Kidney (tissue), 13 donors: ENCODE measurements at regions not wholly inside any gene's neighbourhood (a gene's known extent, or its start where the extent isn't known, plus 50 kb on each side); places are given as distances from the start of the nearest gene placed in this dataset.
"Not testable (repeated sequence)": the region's sequence is repeated elsewhere in the genome, so short reads cannot be mapped to it uniquely, and the experiment has no call there.

Source experiments
- DNase-seq, 5 donors: peaks; one replicate each; pipeline ENCODE4 v3.0.0-alpha.2; 2013 to 2020
- FAIRE-seq: peaks from 2 replicates; lab custom pipeline; 2012; peaks lifted over from hg19 to GRCh38; lab: Jason Lieb, UNC
- H3K27ac ChIP-seq, 2 donors: one replicate each; pipeline ENCODE4 v1.7.0; 2013; ENCODE audit warnings: low read depth in 2 of 2, low read length in 2 of 2, inconsistent platforms in 1 of 2
- H3K27me3 ChIP-seq: one replicate; pipeline ENCODE4 v1.7.1; 2013; ENCODE audit warnings: low read length, inconsistent platforms; ENCODE audit not compliant: control insufficient read depth, insufficient read depth
- H3K36me3 ChIP-seq, 3 donors: one replicate each; pipeline versions ENCODE4 v1.7.0 to v1.7.1; 2013; ENCODE audit warnings: low read length in 3 of 3, control low read depth in 1 of 3, inconsistent platforms in 1 of 3; ENCODE audit not compliant: insufficient read depth in 3 of 3, control insufficient read depth in 2 of 3
- H3K4me1 ChIP-seq, 3 donors: one replicate each; pipeline versions ENCODE4 v1.7.0 to v1.7.1; 2013; ENCODE audit warnings: low read length in 3 of 3, inconsistent platforms in 1 of 3, low read depth in 1 of 3; ENCODE audit not compliant: control insufficient read depth in 2 of 3, insufficient read depth in 2 of 3
- H3K4me3 ChIP-seq, 3 donors: one replicate each; pipeline versions ENCODE4 v1.7.0 to v1.8.1; 2013; ENCODE audit warnings: low read length in 3 of 3, control low read depth in 1 of 3, inconsistent platforms in 1 of 3
- H3K9ac ChIP-seq, 3 donors: one replicate each; pipeline versions ENCODE4 v1.7.0 to v1.7.1; 2013; ENCODE audit warnings: low read length in 3 of 3, control low read depth in 1 of 3, inconsistent platforms in 1 of 3
- H3K9me3 ChIP-seq, 3 donors: one replicate each; pipeline versions ENCODE4 v1.7.0 to v1.7.1; 2013; ENCODE audit warnings: low read length in 3 of 3, control low read depth in 1 of 3, inconsistent platforms in 1 of 3; ENCODE audit not compliant: control insufficient read depth in 2 of 3, insufficient read depth in 1 of 3
- intact Hi-C: fragments of 100-400 bp; cut with DNase I; formaldehyde crosslinking; loops from one replicate; pipeline ENCODE4 v1.11.1; 2022
- TF ChIP-seq, protein P1 (sequence below): IDR thresholded peaks from 3 replicates; pipeline ENCODE4 v1.5.1; 2012; ENCODE audit warnings: mild to moderate bottlenecking, moderate library complexity, borderline replicate concordance; ENCODE audit not compliant: insufficient read depth; ENCODE audit errors: extremely low read depth
- donor health status: control.
- donor health status: control.
- donor health status: control.
- donor health status: control.
- donor health status: control.
- donor health status: DM: yes; HTN: yes; CAD: no.
- donor health status: Normal renal cell carcinoma (clear cell type).

GRCh38 chr2:16383411-16383810 is 282.2 kb downstream of the CYRIA start:
- Histone ChIP-seq H3K36me3 (no peaks in the 10 kb centered on the region), H3K27ac (no peak overlapping the region), H3K9me3 (no peaks in the 10 kb centered on the region), H3K4me1 (no peaks in the 10 kb centered on the region), H3K9ac (no peak overlapping the region), H3K4me3 (no peak overlapping the region), H3K27me3 (no peaks in the 10 kb centered on the region)
- intact Hi-C loops = no loop called here
- FAIRE-seq = no peak
- TF ChIP-seq, protein P1, sequence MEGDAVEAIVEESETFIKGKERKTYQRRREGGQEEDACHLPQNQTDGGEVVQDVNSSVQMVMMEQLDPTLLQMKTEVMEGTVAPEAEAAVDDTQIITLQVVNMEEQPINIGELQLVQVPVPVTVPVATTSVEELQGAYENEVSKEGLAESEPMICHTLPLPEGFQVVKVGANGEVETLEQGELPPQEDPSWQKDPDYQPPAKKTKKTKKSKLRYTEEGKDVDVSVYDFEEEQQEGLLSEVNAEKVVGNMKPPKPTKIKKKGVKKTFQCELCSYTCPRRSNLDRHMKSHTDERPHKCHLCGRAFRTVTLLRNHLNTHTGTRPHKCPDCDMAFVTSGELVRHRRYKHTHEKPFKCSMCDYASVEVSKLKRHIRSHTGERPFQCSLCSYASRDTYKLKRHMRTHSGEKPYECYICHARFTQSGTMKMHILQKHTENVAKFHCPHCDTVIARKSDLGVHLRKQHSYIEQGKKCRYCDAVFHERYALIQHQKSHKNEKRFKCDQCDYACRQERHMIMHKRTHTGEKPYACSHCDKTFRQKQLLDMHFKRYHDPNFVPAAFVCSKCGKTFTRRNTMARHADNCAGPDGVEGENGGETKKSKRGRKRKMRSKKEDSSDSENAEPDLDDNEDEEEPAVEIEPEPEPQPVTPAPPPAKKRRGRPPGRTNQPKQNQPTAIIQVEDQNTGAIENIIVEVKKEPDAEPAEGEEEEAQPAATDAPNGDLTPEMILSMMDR = no peak
- DNase-seq = no peak

DNA sequence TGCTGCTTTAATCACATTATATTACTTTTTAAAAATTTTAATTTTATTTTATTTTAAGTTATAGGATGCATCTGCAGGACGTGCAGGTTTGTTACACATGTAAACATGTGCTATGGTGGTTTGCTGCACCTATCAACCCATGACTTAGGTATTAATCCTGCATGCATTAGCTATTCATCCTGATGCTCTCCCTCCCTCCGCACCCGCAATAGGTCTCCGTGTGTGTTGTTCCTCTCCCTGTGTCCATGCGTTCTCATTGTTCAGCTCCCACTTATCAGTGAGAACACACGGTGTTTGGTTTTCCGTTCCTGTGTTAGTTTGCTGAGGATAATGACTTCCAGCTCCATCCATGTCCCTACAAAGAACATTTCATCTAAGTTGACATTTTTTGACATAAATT is 283.2 kb downstream of the CYRIA start:
- Histone ChIP-seq H3K36me3 (no peaks in the 10 kb centered on the region), H3K4me3 (no peak overlapping the region), H3K27ac (no peak overlapping the region), H3K9me3 (no peaks in the 10 kb centered on the region), H3K9ac (no peak overlapping the region), H3K4me1 (no peaks in the 10 kb centered on the region), H3K27me3 (no peaks in the 10 kb centered on the region)
- intact Hi-C loops = no loop called here
- FAIRE-seq = no peak
- TF ChIP-seq, protein P1 = no peak
- no peak for DNase-seq

- Histone ChIP-seq H3K36me3 (no peaks in the 10 kb centered on the region), H3K4me1 (no peaks in the 10 kb centered on the region), H3K9ac (no peak overlapping the region), H3K27me3 (no peaks in the 10 kb centered on the region), H3K4me3 (no peak overlapping the region), H3K9me3 (no peaks in the 10 kb centered on the region), H3K27ac (no peak overlapping the region)
- intact Hi-C loops = no loop called here
- TF ChIP-seq, protein P1 = no peak
- DNase-seq (no peak), FAIRE-seq (no peak)
These were observed 284.1 kb downstream of the CYRIA start for GRCh38 chr2:16381511-16381910.

- H3K27ac ChIP-seq, DNase-seq, H3K4me3 ChIP-seq, FAIRE-seq, H3K9me3 ChIP-seq, intact Hi-C loops, H3K9ac ChIP-seq, H3K4me1 ChIP-seq, H3K36me3 ChIP-seq, H3K27me3 ChIP-seq: not testable (repeated sequence)
These were observed 285.7 kb downstream of the CYRIA start for GRCh38 chr2:16379901-16380300.

- FAIRE-seq, intact Hi-C loops, H3K36me3 ChIP-seq, H3K27me3 ChIP-seq, H3K4me1 ChIP-seq, H3K9me3 ChIP-seq, H3K9ac ChIP-seq, DNase-seq, H3K4me3 ChIP-seq, H3K27ac ChIP-seq: not testable (repeated sequence)
These were observed 286.6 kb downstream of the CYRIA start for GRCh38 chr2:16379061-16379460.
